ENCODE measurements at regions not wholly inside any gene's neighbourhood (a gene's known extent, or its start where the extent isn't known, plus 50 kb on each side); places are given as distances from the start of the nearest gene placed in this dataset.

GRCh38 chrX:97756879-97757278, 873.2 kb downstream of the RPA4 start:
- WGBS (ENCODE audit: insufficient coverage), result 78% methylated on average over 1 of the region's 5 CpGs
- Histone ChIP-seq H3K4me3 (ENCODE audit: low read length) (no peak overlapping the region), H3K27ac (ENCODE audit: low read length) (no peak overlapping the region), H3K36me3 (ENCODE audit: control insufficient read depth, insufficient read depth, low read length) (no peaks in the 10 kb centered on the region), H3K9me3 (replicated peaks; ENCODE audit: control insufficient read depth, low read depth, low read length) (no peaks in the 10 kb centered on the region), H3K27me3 (ENCODE audit: control insufficient read depth, insufficient read depth, low read length) (peaks cover 6% of the 10 kb centered on the region), H3K4me1 (ENCODE audit: control insufficient read depth, insufficient read depth, low read length) (no peaks in the 10 kb centered on the region)
- no peak for DNase-seq

- H3K4me3 ChIP-seq (ENCODE audit: low read length), result no peak overlapping the region
- no peaks in the 10 kb centered on the region for H3K9me3 ChIP-seq (replicated peaks; ENCODE audit: control insufficient read depth, low read depth, low read length)
- no peaks in the 10 kb centered on the region for H3K4me1 ChIP-seq (ENCODE audit: control insufficient read depth, insufficient read depth, low read length)
- no peak for DNase-seq
- peaks cover 2% of the 10 kb centered on the region for H3K27me3 ChIP-seq (ENCODE audit: control insufficient read depth, insufficient read depth, low read length)
- H3K27ac ChIP-seq (ENCODE audit: low read length), result no peak overlapping the region
- H3K36me3 ChIP-seq (ENCODE audit: control insufficient read depth, insufficient read depth, low read length), result no peaks in the 10 kb centered on the region
Observed at GRCh38 chrX:97763391-97763790, 879.7 kb downstream of the RPA4 start.

- WGBS (ENCODE audit: insufficient coverage), result no CpG with 5 or more reads among the region's 1 CpG
- no peak for DNase-seq
- Histone ChIP-seq H3K4me3 (ENCODE audit: low read length) (no peak overlapping the region), H3K4me1 (ENCODE audit: control insufficient read depth, insufficient read depth, low read length) (no peaks in the 10 kb centered on the region), H3K36me3 (ENCODE audit: control insufficient read depth, insufficient read depth, low read length) (no peaks in the 10 kb centered on the region), H3K9me3 (replicated peaks; ENCODE audit: control insufficient read depth, low read depth, low read length) (no peaks in the 10 kb centered on the region), H3K27me3 (ENCODE audit: control insufficient read depth, insufficient read depth, low read length) (peaks cover 2% of the 10 kb centered on the region), H3K27ac (ENCODE audit: low read length) (no peak overlapping the region)
Observed at GRCh38 chrX:97763981-97764380, 880.3 kb downstream of the RPA4 start.

GRCh38 chrX:97766501-97767095, 882.9 kb downstream of the RPA4 start:
- WGBS (ENCODE audit: insufficient coverage), result 80% methylated on average over 1 of the region's 5 CpGs
- DNase-seq, result no peak
- Histone ChIP-seq H3K4me3 (ENCODE audit: low read length) (no peak overlapping the region), H3K4me1 (ENCODE audit: control insufficient read depth, insufficient read depth, low read length) (no peaks in the 10 kb centered on the region), H3K36me3 (ENCODE audit: control insufficient read depth, insufficient read depth, low read length) (no peaks in the 10 kb centered on the region), H3K9me3 (replicated peaks; ENCODE audit: control insufficient read depth, low read depth, low read length) (no peaks in the 10 kb centered on the region), H3K27me3 (ENCODE audit: control insufficient read depth, insufficient read depth, low read length) (peaks cover 2% of the 10 kb centered on the region), H3K27ac (ENCODE audit: low read length) (no peak overlapping the region)

- no peak for DNase-seq
- H3K4me3 ChIP-seq (ENCODE audit: low read length), result no peak overlapping the region
Observed at GRCh38 chrX:97787311-97787710, 903.6 kb downstream of the RPA4 start.

GRCh38 chrX:97787849-97788248, 904.1 kb downstream of the RPA4 start:
- Histone ChIP-seq H3K4me3 (ENCODE audit: low read length) (no peak overlapping the region), H3K36me3 (ENCODE audit: control insufficient read depth, insufficient read depth, low read length) (no peaks in the 10 kb centered on the region), H3K27me3 (ENCODE audit: control insufficient read depth, insufficient read depth, low read length) (no peaks in the 10 kb centered on the region), H3K9me3 (replicated peaks; ENCODE audit: control insufficient read depth, low read depth, low read length) (peaks cover 2% of the 10 kb centered on the region), H3K27ac (ENCODE audit: low read length) (no peak overlapping the region), H3K4me1 (ENCODE audit: control insufficient read depth, insufficient read depth, low read length) (no peaks in the 10 kb centered on the region)
- no peak for DNase-seq
- no CpG with 5 or more reads among the region's 2 CpGs for WGBS (ENCODE audit: insufficient coverage)

More at GRCh38 chrX:97787311-97787710, 903.6 kb downstream of the RPA4 start:
- Histone ChIP-seq H3K36me3 (ENCODE audit: control insufficient read depth, insufficient read depth, low read length) (no peaks in the 10 kb centered on the region), H3K27me3 (ENCODE audit: control insufficient read depth, insufficient read depth, low read length) (no peaks in the 10 kb centered on the region), H3K9me3 (replicated peaks; ENCODE audit: control insufficient read depth, low read depth, low read length) (peaks cover 2% of the 10 kb centered on the region), H3K4me1 (ENCODE audit: control insufficient read depth, insufficient read depth, low read length) (no peaks in the 10 kb centered on the region), H3K27ac (ENCODE audit: low read length) (no peak overlapping the region)
- WGBS (ENCODE audit: insufficient coverage), result 100% methylated on average over 1 of the region's 2 CpGs

- H3K36me3 ChIP-seq (ENCODE audit: control insufficient read depth, insufficient read depth, low read length), result no peaks in the 10 kb centered on the region
- H3K9me3 ChIP-seq (replicated peaks; ENCODE audit: control insufficient read depth, low read depth, low read length), result no peaks in the 10 kb centered on the region
- no peak overlapping the region for H3K4me3 ChIP-seq (ENCODE audit: low read length)
- WGBS (ENCODE audit: insufficient coverage), result no CpG with 5 or more reads among the region's 1 CpG
- H3K4me1 ChIP-seq (ENCODE audit: control insufficient read depth, insufficient read depth, low read length), result no peaks in the 10 kb centered on the region
- no peak for DNase-seq
- H3K27ac ChIP-seq (ENCODE audit: low read length), result no peak overlapping the region
- peaks cover 3% of the 10 kb centered on the region for H3K27me3 ChIP-seq (ENCODE audit: control insufficient read depth, insufficient read depth, low read length)
Observed at GRCh38 chrX:97790850-97791249, 907.1 kb downstream of the RPA4 start.

- no peak overlapping the region for H3K27ac ChIP-seq (ENCODE audit: low read length)
- H3K27me3 ChIP-seq (ENCODE audit: control insufficient read depth, insufficient read depth, low read length), result peaks cover 3% of the 10 kb centered on the region
- H3K4me3 ChIP-seq (ENCODE audit: low read length), result no peak overlapping the region
- no peaks in the 10 kb centered on the region for H3K9me3 ChIP-seq (replicated peaks; ENCODE audit: control insufficient read depth, low read depth, low read length)
- 85% methylated on average over 2 of the region's 2 CpGs for WGBS (ENCODE audit: insufficient coverage)
- no peak for DNase-seq
- no peaks in the 10 kb centered on the region for H3K4me1 ChIP-seq (ENCODE audit: control insufficient read depth, insufficient read depth, low read length)
- H3K36me3 ChIP-seq (ENCODE audit: control insufficient read depth, insufficient read depth, low read length), result no peaks in the 10 kb centered on the region
Observed at GRCh38 chrX:97797076-97797475, 913.4 kb downstream of the RPA4 start.

- H3K4me3 ChIP-seq (ENCODE audit: low read length), result no peak overlapping the region
- no peak for DNase-seq
- H3K36me3 ChIP-seq (ENCODE audit: control insufficient read depth, insufficient read depth, low read length), result no peaks in the 10 kb centered on the region
- no peaks in the 10 kb centered on the region for H3K9me3 ChIP-seq (replicated peaks; ENCODE audit: control insufficient read depth, low read depth, low read length)
- no peaks in the 10 kb centered on the region for H3K27me3 ChIP-seq (ENCODE audit: control insufficient read depth, insufficient read depth, low read length)
- H3K27ac ChIP-seq (ENCODE audit: low read length), result no peak overlapping the region
- no CpG with 5 or more reads among the region's 3 CpGs for WGBS (ENCODE audit: insufficient coverage)
- H3K4me1 ChIP-seq (ENCODE audit: control insufficient read depth, insufficient read depth, low read length), result no peaks in the 10 kb centered on the region
Observed at GRCh38 chrX:97806238-97806637, 922.5 kb downstream of the RPA4 start.

- Histone ChIP-seq H3K27ac (ENCODE audit: low read length) (no peak overlapping the region), H3K4me1 (ENCODE audit: control insufficient read depth, insufficient read depth, low read length) (no peaks in the 10 kb centered on the region), H3K9me3 (replicated peaks; ENCODE audit: control insufficient read depth, low read depth, low read length) (no peaks in the 10 kb centered on the region), H3K36me3 (ENCODE audit: control insufficient read depth, insufficient read depth, low read length) (no peaks in the 10 kb centered on the region), H3K4me3 (ENCODE audit: low read length) (no peak overlapping the region), H3K27me3 (ENCODE audit: control insufficient read depth, insufficient read depth, low read length) (no peaks in the 10 kb centered on the region)
- DNase-seq, result no peak
- no CpG with 5 or more reads among the region's 2 CpGs for WGBS (ENCODE audit: insufficient coverage)
Observed at GRCh38 chrX:97806946-97807345, 923.2 kb downstream of the RPA4 start.

GRCh38 chrX:97820170-97820569, 936.5 kb downstream of the RPA4 start:
- no CpG with 5 or more reads among the region's 2 CpGs for WGBS (ENCODE audit: insufficient coverage)

More at GRCh38 chrX:97820170-97820569, 936.5 kb downstream of the RPA4 start:
- no peak for DNase-seq
- Histone ChIP-seq H3K36me3 (ENCODE audit: control insufficient read depth, insufficient read depth, low read length) (no peaks in the 10 kb centered on the region), H3K9me3 (replicated peaks; ENCODE audit: control insufficient read depth, low read depth, low read length) (no peaks in the 10 kb centered on the region), H3K27me3 (ENCODE audit: control insufficient read depth, insufficient read depth, low read length) (peaks cover 6% of the 10 kb centered on the region), H3K4me1 (ENCODE audit: control insufficient read depth, insufficient read depth, low read length) (no peaks in the 10 kb centered on the region), H3K4me3 (ENCODE audit: low read length) (no peak overlapping the region), H3K27ac (ENCODE audit: low read length) (no peak overlapping the region)

Measured in muscle of leg (tissue), 3 donors.